ENCODE measurements at regions not wholly inside any gene's neighbourhood (a gene's known extent, or its start where the extent isn't known, plus 50 kb on each side); places are given as distances from the start of the nearest gene placed in this dataset.

DNA sequence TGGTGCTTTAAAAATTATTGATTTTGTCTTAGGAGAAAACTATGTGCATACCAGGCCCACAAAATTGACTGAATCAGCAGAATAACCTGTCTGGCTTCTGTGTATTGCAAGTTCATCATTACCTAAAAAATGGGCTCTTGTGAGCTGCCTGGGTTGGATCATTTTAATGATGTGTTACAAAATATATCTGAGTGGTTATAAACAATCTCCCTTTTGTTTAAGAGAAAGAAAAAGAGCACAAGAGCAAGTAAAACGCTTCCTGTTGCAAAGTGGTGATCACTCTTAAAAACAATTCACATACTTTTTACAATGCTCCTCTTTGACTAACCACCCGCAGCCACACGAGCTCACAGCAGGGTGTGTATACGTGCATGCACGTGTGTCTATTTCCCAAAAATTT, 335.1 kb downstream of the HDGFL1 start:
- no peaks in the 10 kb centered on the region for H3K23me2 ChIP-seq (ENCODE audit: insufficient read length, low read depth, low read length, poor library complexity, severe bottlenecking)

More for the DNA sequence above, 335.1 kb downstream of the HDGFL1 start:
- DNase-seq = no peak
- H3K4me2 ChIP-seq (ENCODE audit: insufficient read depth, insufficient read length, low read length) = no peak overlapping the region
- H4K8ac ChIP-seq (replicated peaks; ENCODE audit: insufficient read length, low read depth, low read length) = no peak overlapping the region
- no peak overlapping the region for H3K4ac ChIP-seq (ENCODE audit: low read depth, low read length)
- no peak overlapping the region for H3K23ac ChIP-seq (ENCODE audit: insufficient read length, low read depth, low read length)
- H3K4me1 Mint-ChIP-seq = peaks cover 25 to 41% of the 10 kb centered on the region in 2 experiments
- H2BK120ac ChIP-seq (ENCODE audit: low read depth, low read length, poor library complexity, severe bottlenecking) = no peak overlapping the region
- H3K27me3 ChIP-seq (ENCODE audit: insufficient read depth, low read length) = no peaks in the 10 kb centered on the region
- no peak overlapping the region for H2BK5ac ChIP-seq (ENCODE audit: insufficient read length, low read length)
- no peak overlapping the region for H3T11ph ChIP-seq (ENCODE audit: low read length)
- H3K79me2 ChIP-seq (ENCODE audit: insufficient read depth, low read length) = no peaks in the 10 kb centered on the region
- H3K9me3 ChIP-seq (ENCODE audit: control insufficient read depth, low read depth, low read length) = no peaks in the 10 kb centered on the region
- H3K9ac ChIP-seq (ENCODE audit: extremely low read depth, insufficient read length, low read length) = no peak overlapping the region
- no peaks in the 10 kb centered on the region for H3K79me1 ChIP-seq (ENCODE audit: insufficient read depth, low read depth, low read length, poor library complexity, severe bottlenecking)
- peaks cover 0 to 4% (median 0%) of the 10 kb centered on the region in 3 experiments; a peak in 4 of 7 replicates for H3K36me3 Mint-ChIP-seq (ENCODE audit: insufficient read depth in 1 of 3, low read depth in 3 of 3)
- H3K9me3 Mint-ChIP-seq = no peaks in the 10 kb centered on the region
- H3K27ac ChIP-seq (ENCODE audit: insufficient read length, low read depth, low read length) = no peak overlapping the region
- H3K56ac ChIP-seq (ENCODE audit: insufficient read length, low read depth, low read length) = no peak overlapping the region
- H3K4me1 ChIP-seq (ENCODE audit: insufficient read depth, low read length) = peaks cover 3% of the 10 kb centered on the region; the same call in 1 of the 2 replicates
- H4K5ac ChIP-seq (ENCODE audit: insufficient read length, low read depth, low read length) = no peak overlapping the region
- H3K27ac Mint-ChIP-seq = peak overlapping the region in 2 of 3 experiments; percentile 61 to 80; a peak in 2 of 7 replicates
- TF ChIP-seq, protein P1, sequence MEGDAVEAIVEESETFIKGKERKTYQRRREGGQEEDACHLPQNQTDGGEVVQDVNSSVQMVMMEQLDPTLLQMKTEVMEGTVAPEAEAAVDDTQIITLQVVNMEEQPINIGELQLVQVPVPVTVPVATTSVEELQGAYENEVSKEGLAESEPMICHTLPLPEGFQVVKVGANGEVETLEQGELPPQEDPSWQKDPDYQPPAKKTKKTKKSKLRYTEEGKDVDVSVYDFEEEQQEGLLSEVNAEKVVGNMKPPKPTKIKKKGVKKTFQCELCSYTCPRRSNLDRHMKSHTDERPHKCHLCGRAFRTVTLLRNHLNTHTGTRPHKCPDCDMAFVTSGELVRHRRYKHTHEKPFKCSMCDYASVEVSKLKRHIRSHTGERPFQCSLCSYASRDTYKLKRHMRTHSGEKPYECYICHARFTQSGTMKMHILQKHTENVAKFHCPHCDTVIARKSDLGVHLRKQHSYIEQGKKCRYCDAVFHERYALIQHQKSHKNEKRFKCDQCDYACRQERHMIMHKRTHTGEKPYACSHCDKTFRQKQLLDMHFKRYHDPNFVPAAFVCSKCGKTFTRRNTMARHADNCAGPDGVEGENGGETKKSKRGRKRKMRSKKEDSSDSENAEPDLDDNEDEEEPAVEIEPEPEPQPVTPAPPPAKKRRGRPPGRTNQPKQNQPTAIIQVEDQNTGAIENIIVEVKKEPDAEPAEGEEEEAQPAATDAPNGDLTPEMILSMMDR (conservative IDR thresholded peaks at IDR 0.05) = no peak
- H4K20me1 ChIP-seq (ENCODE audit: control insufficient read depth, insufficient read depth, insufficient read length) = no peaks in the 10 kb centered on the region
- H2AK5ac ChIP-seq (ENCODE audit: insufficient read length, low read length) = no peak overlapping the region
- no peak overlapping the region for H3K14ac ChIP-seq (ENCODE audit: insufficient read depth, low read length)
- no CpG with 5 or more reads among the region's 5 CpGs for WGBS (ENCODE audit: extremely low coverage, insufficient read length, low lambda C conversion rate)
- no peak overlapping the region for H2BK20ac ChIP-seq (ENCODE audit: low read depth, low read length, poor library complexity, severe bottlenecking)
- no peak overlapping the region for H2BK12ac ChIP-seq (ENCODE audit: insufficient read length, low read depth, low read length)
- no peak overlapping the region for H2BK15ac ChIP-seq (ENCODE audit: low read depth, low read length)
- H2AFZ ChIP-seq (ENCODE audit: low read length) = no peak overlapping the region
- H3K27me3 Mint-ChIP-seq (ENCODE audit: low read depth) = no peaks in the 10 kb centered on the region; the same call in none of the 2 replicates
- no peak overlapping the region for H3K18ac ChIP-seq (ENCODE audit: insufficient read length, low read depth, low read length)
- no peak overlapping the region for H3K4me3 Mint-ChIP-seq
- no peak overlapping the region for H4K91ac ChIP-seq (ENCODE audit: insufficient read length, low read depth, low read length)
